ENCODE measurements at regions not wholly inside any gene's neighbourhood (a gene's known extent, or its start where the extent isn't known, plus 50 kb on each side); places are given as distances from the start of the nearest gene placed in this dataset.

- H3K4me3 ChIP-seq (ENCODE audit: low read length): no peak overlapping the region
- TF ChIP-seq ZNF274 (IDR thresholded peaks at IDR 0.05; ENCODE audit: low read depth, low read length): no peak
Observed at GRCh38 chr20:53841741-53842140, 228.7 kb downstream of the BCAS1 start.

- TF ChIP-seq ZNF274 (IDR thresholded peaks at IDR 0.05; ENCODE audit: low read depth, low read length): no peak
- no peak overlapping the region for H3K4me3 ChIP-seq (ENCODE audit: low read length)
Observed at GRCh38 chr20:53840532-53840931, 229.9 kb downstream of the BCAS1 start.

GRCh38 chr20:53839423-53840176 lies 230.8 kb downstream of the BCAS1 start:
- H3K4me3 ChIP-seq (ENCODE audit: low read length): no peak overlapping the region
- TF ChIP-seq ZNF274 (IDR thresholded peaks at IDR 0.05; ENCODE audit: low read depth, low read length): no peak

- no peak for TF ChIP-seq ZNF274 (IDR thresholded peaks at IDR 0.05; ENCODE audit: low read depth, low read length)
- H3K4me3 ChIP-seq (ENCODE audit: low read length): no peak overlapping the region
Observed at GRCh38 chr20:53838311-53838868, 232.0 kb downstream of the BCAS1 start.

DNA sequence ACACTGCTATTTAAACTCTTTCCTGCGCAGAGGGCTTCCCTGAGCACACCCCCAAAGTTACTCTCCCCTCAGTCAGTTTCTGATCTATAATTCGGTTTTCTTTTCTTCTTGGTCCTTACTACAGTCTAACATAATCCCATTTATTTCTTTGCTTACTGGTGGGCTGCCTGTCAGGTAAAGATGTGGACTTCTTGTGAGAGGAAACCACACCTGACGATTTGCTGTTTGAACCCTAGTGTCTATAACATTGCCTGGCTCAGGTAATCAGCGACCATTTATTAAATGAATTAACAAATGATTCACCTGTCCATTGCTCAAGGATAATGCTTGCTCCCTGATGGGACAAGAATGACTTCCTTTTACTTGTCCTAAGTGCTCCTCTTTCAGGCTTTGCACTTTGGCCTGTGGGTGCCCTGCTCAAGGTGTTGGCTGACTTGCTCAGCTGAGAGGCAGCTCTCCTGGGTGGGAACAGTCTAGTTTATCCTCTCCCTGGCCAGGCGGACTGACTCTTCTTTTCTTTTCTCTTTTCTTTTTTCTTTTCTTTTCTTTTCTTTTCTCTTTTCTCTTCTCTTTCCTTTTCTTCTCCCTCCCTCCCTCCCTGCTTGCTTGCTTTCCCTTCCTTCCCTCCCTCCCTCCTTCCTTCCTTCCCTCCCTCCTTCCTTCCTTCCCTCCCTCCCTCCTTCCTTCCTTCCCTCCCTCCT lies 233.1 kb downstream of the BCAS1 start:
- H3K4me3 ChIP-seq (ENCODE audit: low read length): no peak overlapping the region
- TF ChIP-seq ZNF274 (IDR thresholded peaks at IDR 0.05; ENCODE audit: low read depth, low read length): no peak

GRCh38 chr20:53834749-53835148 lies 235.6 kb downstream of the BCAS1 start:
- no peak overlapping the region for H3K4me3 ChIP-seq (ENCODE audit: low read length)
- TF ChIP-seq ZNF274 (IDR thresholded peaks at IDR 0.05; ENCODE audit: low read depth, low read length): no peak

- no peak for TF ChIP-seq ZNF274 (IDR thresholded peaks at IDR 0.05; ENCODE audit: low read depth, low read length)
- no peak overlapping the region; the same call in 1 of the 2 replicates for H3K4me3 ChIP-seq (ENCODE audit: low read length)
Observed at GRCh38 chr20:53834062-53834442, 236.3 kb downstream of the BCAS1 start.

- no peak for TF ChIP-seq ZNF274 (IDR thresholded peaks at IDR 0.05; ENCODE audit: low read depth, low read length)
- H3K4me3 ChIP-seq (ENCODE audit: low read length): peak overlapping the region; percentile 25; the same call in 1 of the 2 replicates
Observed at GRCh38 chr20:53833333-53834061, 236.9 kb downstream of the BCAS1 start.

DNA sequence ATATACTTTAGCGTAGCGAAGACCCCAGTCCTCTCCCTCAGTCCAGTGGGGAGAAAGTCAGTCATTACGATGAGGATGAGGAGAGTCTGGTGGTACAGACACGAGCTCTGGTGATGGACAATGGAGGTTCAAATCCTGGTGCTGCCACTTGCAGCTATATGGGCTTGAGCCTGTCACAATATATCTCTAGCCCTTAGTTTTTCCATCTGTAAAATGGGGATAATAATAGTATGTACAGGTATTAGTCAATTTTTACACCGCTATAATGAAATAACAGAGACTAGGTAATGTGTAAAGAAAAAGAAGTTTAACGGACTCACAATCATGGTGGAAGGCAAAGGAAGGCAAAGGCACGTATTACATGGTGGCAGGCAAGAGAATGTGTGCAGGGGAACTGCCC lies 237.9 kb downstream of the BCAS1 start:
- TF ChIP-seq ZNF274 (IDR thresholded peaks at IDR 0.05; ENCODE audit: low read depth, low read length): no peak
- H3K4me3 ChIP-seq (ENCODE audit: low read length): no peak overlapping the region

DNA sequence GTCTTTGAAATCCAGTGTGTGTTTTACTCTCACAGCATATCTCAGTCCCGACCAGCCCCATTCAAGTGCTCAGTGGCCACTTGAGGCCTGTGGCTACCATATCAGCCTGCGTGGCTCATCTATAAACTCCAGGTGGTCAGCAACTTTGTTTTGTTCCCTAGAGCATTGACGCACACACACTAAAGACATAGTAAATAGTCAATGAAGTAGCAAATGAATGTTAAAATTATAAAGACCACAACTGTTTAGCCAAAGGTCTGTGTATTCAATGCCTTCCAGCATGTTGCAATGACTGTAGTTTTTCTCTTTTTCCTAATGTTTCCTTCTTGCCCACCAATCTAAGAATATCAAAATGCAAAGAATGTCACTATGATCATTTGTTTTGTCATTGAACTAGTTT lies 238.2 kb upstream of the ZNF217 start:
- TF ChIP-seq ZNF274 (IDR thresholded peaks at IDR 0.05; ENCODE audit: low read depth, low read length): no peak
- no peak overlapping the region for H3K4me3 ChIP-seq (ENCODE audit: low read length)

DNA sequence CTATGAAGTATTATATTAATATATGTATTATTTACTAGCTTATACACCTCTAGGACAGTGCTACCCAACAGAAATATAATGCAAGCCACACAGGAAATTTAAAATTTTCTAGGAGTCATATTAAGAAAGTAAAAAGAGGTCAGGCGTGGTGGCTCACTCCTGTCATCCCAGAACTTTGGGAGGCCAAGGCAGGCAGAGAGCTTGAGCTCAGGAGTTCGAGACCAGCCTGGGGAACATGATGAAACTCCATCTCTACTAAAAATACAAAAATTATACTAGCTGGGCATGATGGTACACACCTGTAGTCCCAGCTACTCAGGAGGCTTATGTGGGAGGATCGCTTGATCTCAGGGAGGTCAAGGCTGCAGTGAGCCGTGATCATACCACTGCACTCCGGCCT lies 237.6 kb upstream of the ZNF217 start:
- H3K4me3 ChIP-seq (ENCODE audit: low read length): no peak overlapping the region

DNA sequence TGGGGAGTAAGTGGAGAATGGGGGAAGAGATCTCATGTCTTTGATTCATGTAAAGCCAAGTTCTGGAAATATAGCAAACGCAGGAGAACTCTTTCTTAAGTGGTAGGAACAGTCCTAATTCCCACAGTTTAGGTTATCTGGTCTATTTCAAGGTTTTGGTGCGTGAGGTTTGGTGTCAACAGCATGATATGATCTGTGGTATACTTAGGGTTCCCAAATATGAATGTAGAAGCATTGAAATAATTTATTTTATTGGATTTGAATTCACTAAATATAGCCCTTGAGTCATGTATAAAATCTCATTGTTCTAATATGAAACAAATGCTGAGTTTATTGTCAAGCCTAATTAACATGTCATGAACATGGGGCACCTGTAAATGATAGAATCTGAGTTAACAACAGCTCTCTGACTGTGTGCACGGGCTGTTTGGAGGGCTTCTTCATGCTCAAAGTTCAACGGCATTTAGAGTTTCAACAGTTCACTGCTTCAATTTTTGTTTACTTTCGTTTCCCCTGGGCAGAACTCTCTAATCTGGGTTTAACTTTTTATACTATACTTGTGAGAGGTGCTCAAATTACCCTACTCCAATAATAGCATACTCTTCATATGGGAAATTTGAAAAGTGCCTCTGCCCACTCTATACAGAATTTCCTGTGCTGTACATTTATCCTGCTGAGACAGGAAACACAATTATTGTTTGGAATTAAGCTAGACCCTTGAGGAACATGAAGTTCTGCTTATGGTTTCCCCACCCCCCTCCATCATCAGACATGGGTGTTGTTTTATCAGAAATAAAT lies 236.3 kb upstream of the ZNF217 start:
- TF ChIP-seq ZNF274 (IDR thresholded peaks at IDR 0.05; ENCODE audit: low read depth, low read length): no peak
- H3K4me3 ChIP-seq (ENCODE audit: low read length): peak overlapping the region; percentile 61

More for the DNA sequence above, 237.6 kb upstream of the ZNF217 start:
- TF ChIP-seq ZNF274 (IDR thresholded peaks at IDR 0.05; ENCODE audit: low read depth, low read length): no peak

GRCh38 chr20:53829255-53829723 lies 235.7 kb upstream of the ZNF217 start:
- TF ChIP-seq ZNF274 (IDR thresholded peaks at IDR 0.05; ENCODE audit: low read depth, low read length): no peak

More at GRCh38 chr20:53829255-53829723, 235.7 kb upstream of the ZNF217 start:
- H3K4me3 ChIP-seq (ENCODE audit: low read length): peak overlapping the region; percentile 61
